Neural progenitor cell (in vitro differentiated cells): ENCODE measurements at regions not wholly inside any gene's neighbourhood (a gene's known extent, or its start where the extent isn't known, plus 50 kb on each side); places are given as distances from the start of the nearest gene placed in this dataset.

Experiments used
- EZH2 ChIP-seq: fragments of 200-600 bp; sonication (generic); IDR thresholded peaks from 2 replicates; pipeline ENCODE4 v1.6.1; 2017; ENCODE audit warnings: antibody characterized with exemption, mild to moderate bottlenecking, moderate library complexity
- EZH2phosphoT487 ChIP-seq: fragments of 200-600 bp; sonication (generic); IDR thresholded peaks from 2 replicates; pipeline ENCODE4 v1.6.1; 2017; ENCODE audit warnings: antibody characterized with exemption
- TF ChIP-seq, protein P1 (sequence below): fragments of 200-600 bp; sonication (generic); IDR thresholded peaks from 2 replicates; pipeline ENCODE4 v1.5.1; 2017; ENCODE audit warnings: antibody characterized with exemption, mild to moderate bottlenecking

DNA sequence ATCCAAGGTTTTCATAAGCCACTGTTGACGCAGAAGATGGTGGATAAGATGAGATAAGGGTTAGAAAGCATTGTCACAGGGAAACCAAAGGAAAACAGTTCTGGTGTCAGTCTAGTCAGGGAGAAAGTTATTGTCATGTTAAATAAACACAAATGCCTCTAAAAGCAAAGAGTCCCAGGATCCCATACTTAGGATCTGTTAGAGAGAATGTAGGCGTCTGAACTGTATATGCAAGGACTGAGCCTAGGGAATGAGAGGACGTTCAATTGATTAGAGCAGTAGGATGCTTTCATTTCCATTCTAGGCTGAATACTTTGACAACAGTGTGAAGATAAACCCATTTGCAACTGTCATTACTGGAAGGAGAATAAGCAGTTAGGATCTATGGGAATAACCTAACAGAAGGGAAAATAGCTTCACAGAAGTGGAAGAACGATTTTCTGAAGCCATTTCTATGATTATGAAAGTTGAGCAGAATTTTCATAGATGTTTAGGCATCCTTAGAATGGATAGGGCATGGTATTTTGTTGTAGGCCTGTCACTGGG lies 1149.1 kb upstream of the CDH8 start:
- no peak for TF ChIP-seq EZH2phosphoT487
- TF ChIP-seq, protein P1, sequence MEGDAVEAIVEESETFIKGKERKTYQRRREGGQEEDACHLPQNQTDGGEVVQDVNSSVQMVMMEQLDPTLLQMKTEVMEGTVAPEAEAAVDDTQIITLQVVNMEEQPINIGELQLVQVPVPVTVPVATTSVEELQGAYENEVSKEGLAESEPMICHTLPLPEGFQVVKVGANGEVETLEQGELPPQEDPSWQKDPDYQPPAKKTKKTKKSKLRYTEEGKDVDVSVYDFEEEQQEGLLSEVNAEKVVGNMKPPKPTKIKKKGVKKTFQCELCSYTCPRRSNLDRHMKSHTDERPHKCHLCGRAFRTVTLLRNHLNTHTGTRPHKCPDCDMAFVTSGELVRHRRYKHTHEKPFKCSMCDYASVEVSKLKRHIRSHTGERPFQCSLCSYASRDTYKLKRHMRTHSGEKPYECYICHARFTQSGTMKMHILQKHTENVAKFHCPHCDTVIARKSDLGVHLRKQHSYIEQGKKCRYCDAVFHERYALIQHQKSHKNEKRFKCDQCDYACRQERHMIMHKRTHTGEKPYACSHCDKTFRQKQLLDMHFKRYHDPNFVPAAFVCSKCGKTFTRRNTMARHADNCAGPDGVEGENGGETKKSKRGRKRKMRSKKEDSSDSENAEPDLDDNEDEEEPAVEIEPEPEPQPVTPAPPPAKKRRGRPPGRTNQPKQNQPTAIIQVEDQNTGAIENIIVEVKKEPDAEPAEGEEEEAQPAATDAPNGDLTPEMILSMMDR, result no peak
- no peak for TF ChIP-seq EZH2
